ENCODE measurements at regions not wholly inside any gene's neighbourhood (a gene's known extent, or its start where the extent isn't known, plus 50 kb on each side); places are given as distances from the start of the nearest gene placed in this dataset.
A peak's percentile ranks its signal among the peaks of the same experiment; 100 is the strongest.

DNA sequence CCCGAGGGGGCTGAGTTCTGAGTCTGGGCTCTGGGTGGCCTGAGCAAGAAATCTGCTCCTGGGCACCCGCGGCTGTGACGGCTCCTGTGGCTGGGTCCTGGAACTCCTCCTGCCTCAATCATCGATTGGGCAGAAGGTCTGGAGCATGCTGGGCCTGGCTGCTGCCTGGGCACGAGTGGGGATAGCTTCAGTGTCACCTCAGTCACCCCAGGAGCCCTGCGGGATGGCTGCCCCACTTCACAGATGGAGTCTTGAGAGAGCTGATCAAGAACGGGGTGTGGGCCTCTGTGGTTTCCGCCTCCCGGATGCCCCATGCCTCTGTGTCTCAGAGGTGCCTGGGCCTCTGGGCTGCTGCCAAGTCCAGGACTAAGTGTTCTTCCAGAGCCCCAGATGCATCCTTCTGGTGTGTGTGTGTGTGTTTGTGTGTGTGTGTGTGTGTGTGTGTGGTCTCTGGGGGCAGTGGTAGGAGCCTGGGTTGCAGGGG, 185.6 kb upstream of the C14orf180 start:
- H3K27ac Mint-ChIP-seq (ENCODE audit: unreplicated experiment) = peak overlapping the region; percentile 81
- TF ChIP-seq, protein P1, sequence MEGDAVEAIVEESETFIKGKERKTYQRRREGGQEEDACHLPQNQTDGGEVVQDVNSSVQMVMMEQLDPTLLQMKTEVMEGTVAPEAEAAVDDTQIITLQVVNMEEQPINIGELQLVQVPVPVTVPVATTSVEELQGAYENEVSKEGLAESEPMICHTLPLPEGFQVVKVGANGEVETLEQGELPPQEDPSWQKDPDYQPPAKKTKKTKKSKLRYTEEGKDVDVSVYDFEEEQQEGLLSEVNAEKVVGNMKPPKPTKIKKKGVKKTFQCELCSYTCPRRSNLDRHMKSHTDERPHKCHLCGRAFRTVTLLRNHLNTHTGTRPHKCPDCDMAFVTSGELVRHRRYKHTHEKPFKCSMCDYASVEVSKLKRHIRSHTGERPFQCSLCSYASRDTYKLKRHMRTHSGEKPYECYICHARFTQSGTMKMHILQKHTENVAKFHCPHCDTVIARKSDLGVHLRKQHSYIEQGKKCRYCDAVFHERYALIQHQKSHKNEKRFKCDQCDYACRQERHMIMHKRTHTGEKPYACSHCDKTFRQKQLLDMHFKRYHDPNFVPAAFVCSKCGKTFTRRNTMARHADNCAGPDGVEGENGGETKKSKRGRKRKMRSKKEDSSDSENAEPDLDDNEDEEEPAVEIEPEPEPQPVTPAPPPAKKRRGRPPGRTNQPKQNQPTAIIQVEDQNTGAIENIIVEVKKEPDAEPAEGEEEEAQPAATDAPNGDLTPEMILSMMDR (IDR thresholded peaks at IDR 0.05; ENCODE audit: partially characterized antibody, unreplicated experiment) = no peak
- peaks cover 21% of the 10 kb centered on the region for H3K4me1 Mint-ChIP-seq (ENCODE audit: low read depth, unreplicated experiment)
- peak overlapping the region; percentile 38 for H3K4me3 Mint-ChIP-seq (ENCODE audit: unreplicated experiment)
- peak; percentile 60 for DNase-seq
- peaks cover 17% of the 10 kb centered on the region for H3K27me3 Mint-ChIP-seq (ENCODE audit: unreplicated experiment)
- peaks cover 8% of the 10 kb centered on the region for H3K9me3 Mint-ChIP-seq (ENCODE audit: unreplicated experiment)
- peaks cover 7% of the 10 kb centered on the region for H3K36me3 Mint-ChIP-seq (ENCODE audit: unreplicated experiment)

DNA sequence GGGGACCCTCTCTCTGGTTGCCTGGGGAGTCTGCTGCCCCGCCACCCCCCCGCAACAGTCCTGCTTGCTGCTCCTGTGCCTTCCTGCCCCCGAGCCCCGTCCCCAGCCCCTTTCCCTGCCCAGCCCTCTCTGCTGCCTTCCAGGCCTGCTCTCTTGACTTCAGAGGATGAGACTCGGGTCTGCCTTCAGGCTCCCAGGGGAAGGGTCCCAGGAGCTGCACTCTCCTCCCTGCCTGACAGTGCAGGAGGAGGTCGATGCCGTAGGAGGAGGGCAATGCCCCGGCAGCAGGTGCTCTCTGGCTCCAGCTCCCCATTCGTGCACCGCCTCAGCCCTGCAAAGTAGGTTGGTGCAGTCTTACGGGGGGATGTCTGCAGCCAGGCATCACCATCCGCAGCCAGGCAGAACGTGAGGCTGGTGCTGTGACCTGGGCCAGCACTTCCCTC, 185.1 kb upstream of the C14orf180 start:
- peaks cover 21% of the 10 kb centered on the region for H3K4me1 Mint-ChIP-seq (ENCODE audit: low read depth, unreplicated experiment)
- H3K27ac Mint-ChIP-seq (ENCODE audit: unreplicated experiment) = peak overlapping the region; percentile 64
- TF ChIP-seq, protein P1 (IDR thresholded peaks at IDR 0.05; ENCODE audit: partially characterized antibody, unreplicated experiment) = no peak
- H3K4me3 Mint-ChIP-seq (ENCODE audit: unreplicated experiment) = no peak overlapping the region
- DNase-seq = peak; percentile 60
- H3K9me3 Mint-ChIP-seq (ENCODE audit: unreplicated experiment) = peaks cover 8% of the 10 kb centered on the region
- H3K27me3 Mint-ChIP-seq (ENCODE audit: unreplicated experiment) = peaks cover 17% of the 10 kb centered on the region
- peaks cover 12% of the 10 kb centered on the region for H3K36me3 Mint-ChIP-seq (ENCODE audit: unreplicated experiment)

DNA sequence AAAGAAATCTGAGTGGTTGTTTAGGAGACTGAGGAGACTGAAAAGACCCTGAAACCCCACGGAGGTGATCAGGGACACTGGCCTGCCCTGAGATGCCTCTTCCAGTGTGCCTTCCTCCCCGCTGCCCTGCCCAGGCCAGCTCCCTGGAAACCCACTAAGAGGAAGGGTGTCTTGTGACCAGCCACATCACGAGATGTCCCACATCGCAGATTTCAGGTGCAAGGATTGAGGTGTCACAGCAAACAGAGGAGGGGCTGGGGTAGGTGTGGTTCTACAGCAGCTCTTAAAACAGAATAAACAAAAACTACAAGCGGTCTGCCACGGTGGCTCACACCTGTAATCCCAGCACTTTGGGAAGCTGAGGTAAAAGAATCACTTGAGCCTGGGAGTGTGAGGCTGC, 184.3 kb upstream of the C14orf180 start:
- peaks cover 9% of the 10 kb centered on the region for H3K9me3 Mint-ChIP-seq (ENCODE audit: unreplicated experiment)
- no peak for DNase-seq
- H3K4me3 Mint-ChIP-seq (ENCODE audit: unreplicated experiment) = no peak overlapping the region
- peaks cover 13% of the 10 kb centered on the region for H3K36me3 Mint-ChIP-seq (ENCODE audit: unreplicated experiment)
- H3K27ac Mint-ChIP-seq (ENCODE audit: unreplicated experiment) = no peak overlapping the region
- TF ChIP-seq, protein P1 (IDR thresholded peaks at IDR 0.05; ENCODE audit: partially characterized antibody, unreplicated experiment) = no peak
- H3K4me1 Mint-ChIP-seq (ENCODE audit: low read depth, unreplicated experiment) = peaks cover 22% of the 10 kb centered on the region
- peaks cover 17% of the 10 kb centered on the region for H3K27me3 Mint-ChIP-seq (ENCODE audit: unreplicated experiment)

DNA sequence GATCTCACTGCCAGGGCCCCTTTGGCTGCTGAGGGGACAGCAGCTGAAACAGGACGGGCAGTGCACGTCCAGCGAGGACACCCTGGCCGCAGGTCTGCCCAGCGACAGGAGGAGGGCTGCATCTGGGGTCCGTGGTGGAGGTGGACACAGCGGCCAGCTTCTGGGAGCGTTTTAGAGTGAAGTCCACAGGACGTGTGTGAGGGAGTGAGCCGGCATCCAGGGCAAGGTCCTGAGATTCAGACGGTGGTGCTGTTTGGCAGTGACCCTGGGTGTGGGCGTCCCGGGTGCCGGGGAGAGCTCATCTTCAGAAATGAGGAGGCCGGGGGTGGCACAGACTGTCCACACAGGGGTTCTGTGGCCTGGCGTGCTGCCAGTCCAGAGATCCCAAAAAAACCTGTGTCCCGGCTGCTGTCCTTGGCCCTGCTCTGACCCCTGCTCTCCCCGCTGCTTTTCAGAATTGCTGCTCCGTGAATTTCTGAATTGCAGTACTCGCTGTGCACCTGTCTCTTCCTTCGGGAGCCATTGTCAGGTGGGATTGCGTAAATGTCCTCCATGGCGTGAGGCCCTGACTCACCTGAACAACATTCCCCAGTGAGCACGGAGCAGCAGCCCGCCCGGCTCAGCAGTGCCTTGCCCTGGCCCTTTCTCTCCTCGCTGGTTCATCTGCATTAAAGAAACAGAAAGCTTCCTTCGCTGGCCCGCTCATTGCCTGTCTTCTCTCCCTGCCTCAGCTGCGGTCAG, 183.5 kb upstream of the C14orf180 start:
- TF ChIP-seq, protein P1 (IDR thresholded peaks at IDR 0.05; ENCODE audit: partially characterized antibody, unreplicated experiment) = no peak
- H3K9me3 Mint-ChIP-seq (ENCODE audit: unreplicated experiment) = peaks cover 11% of the 10 kb centered on the region
- DNase-seq = no peak
- no peak overlapping the region for H3K4me3 Mint-ChIP-seq (ENCODE audit: unreplicated experiment)
- H3K4me1 Mint-ChIP-seq (ENCODE audit: low read depth, unreplicated experiment) = peaks cover 22% of the 10 kb centered on the region
- H3K36me3 Mint-ChIP-seq (ENCODE audit: unreplicated experiment) = peaks cover 17% of the 10 kb centered on the region
- no peak overlapping the region for H3K27ac Mint-ChIP-seq (ENCODE audit: unreplicated experiment)
- H3K27me3 Mint-ChIP-seq (ENCODE audit: unreplicated experiment) = peaks cover 17% of the 10 kb centered on the region

Measured in glutamatergic neuron (in vitro differentiated cells).